HK-2 (cell line): ENCODE measurements at regions not wholly inside any gene's neighbourhood (a gene's known extent, or its start where the extent isn't known, plus 50 kb on each side); places are given as distances from the start of the nearest gene placed in this dataset.

Source experiments
- DNase-seq: peaks from one replicate; pipeline ENCODE4 v3.0.0-alpha.2; 2018; ENCODE audit not compliant: unreplicated experiment

- no peak for DNase-seq
Observed at GRCh38 chr2:118510807-118511206, 336.6 kb downstream of the EN1 start.

- no peak for DNase-seq
Observed at GRCh38 chr2:118509319-118510004, 338.0 kb downstream of the EN1 start.

- DNase-seq: no peak
Observed at GRCh38 chr2:118508282-118508681, 339.2 kb downstream of the EN1 start.

GRCh38 chr2:118505436-118505835 is 342.0 kb downstream of the EN1 start:
- no peak for DNase-seq

GRCh38 chr2:118502106-118502505 is 345.3 kb downstream of the EN1 start:
- no peak for DNase-seq

GRCh38 chr2:118498943-118499342 is 348.5 kb downstream of the EN1 start:
- no peak for DNase-seq

- no peak for DNase-seq
Observed at GRCh38 chr2:118496870-118497611, 350.4 kb downstream of the EN1 start.

- no peak for DNase-seq
Observed at GRCh38 chr2:118496467-118496866, 351.0 kb downstream of the EN1 start.

- DNase-seq: no peak
Observed at GRCh38 chr2:118495290-118495689, 352.2 kb downstream of the EN1 start.

GRCh38 chr2:118493213-118493612 is 354.2 kb downstream of the EN1 start:
- DNase-seq: no peak

GRCh38 chr2:118492335-118492734 is 355.1 kb downstream of the EN1 start:
- no peak for DNase-seq

- no peak for DNase-seq
Observed at GRCh38 chr2:118490330-118490729, 357.1 kb downstream of the EN1 start.

- DNase-seq: no peak
Observed at GRCh38 chr2:118489712-118490299, 357.6 kb downstream of the EN1 start.

GRCh38 chr2:118481299-118481698 is 366.1 kb downstream of the EN1 start:
- DNase-seq: no peak

- DNase-seq: no peak
Observed at GRCh38 chr2:118479020-118479419, 368.4 kb downstream of the EN1 start.

- no peak for DNase-seq
Observed at GRCh38 chr2:118477111-118477862, 370.2 kb downstream of the EN1 start.

GRCh38 chr2:118475622-118476205 is 371.7 kb downstream of the EN1 start:
- no peak for DNase-seq

- no peak for DNase-seq
Observed at GRCh38 chr2:118474541-118474920, 372.9 kb downstream of the EN1 start.

- DNase-seq: no peak
Observed at GRCh38 chr2:118473846-118474540, 373.5 kb downstream of the EN1 start.

- no peak for DNase-seq
Observed at GRCh38 chr2:118473241-118473640, 374.2 kb downstream of the EN1 start.

- no peak for DNase-seq
Observed at GRCh38 chr2:118470297-118470696, 377.2 kb downstream of the EN1 start.
